PC-9 (cell line): ENCODE measurements at regions not wholly inside any gene's neighbourhood (a gene's known extent, or its start where the extent isn't known, plus 50 kb on each side); places are given as distances from the start of the nearest gene placed in this dataset.

ENCODE experiments used
- BruUV-seq: library from RNA; stranded (reverse); fragments of 400-500 nt; replicated peaks from 2 replicates; lab custom pipeline; 2021; lab: Mats Ljungman, UMichigan
- CTCF ChIA-PET: fragments of 300-600 bp; sonication (Branson Sonifier 250); formaldehyde crosslinking; loops from one replicate; lab custom pipeline; 2022; ENCODE audit warnings: antibody characterized with exemption; lab: Charles Lee
- POLR2A ChIA-PET: fragments of 300-600 bp; sonication (Branson Sonifier 250); formaldehyde crosslinking; loops from one replicate; lab custom pipeline; 2022; ENCODE audit warnings: antibody characterized with exemption; ENCODE audit not compliant: unreplicated experiment; lab: Charles Lee
- DNase-seq, 2 experiments: peaks; one replicate each; pipeline versions ENCODE4 v3.0.0 to v3.0.0-alpha.2; 2015 to 2022; ENCODE audit warnings: mixed read lengths in 1 of 2
- H2AFZ ChIP-seq: fragments of 200-600 bp; sonication (generic); 2 replicates; pipeline ENCODE4 v1.8.1; 2017; ENCODE audit warnings: antibody characterized with exemption
- H3F3A ChIP-seq: fragments of 200-600 bp; sonication (generic); 2 replicates; pipeline ENCODE4 v1.8.1; 2017; ENCODE audit warnings: antibody characterized with exemption, mild to moderate bottlenecking, low read depth; ENCODE audit not compliant: insufficient read depth
- H3K27ac ChIP-seq: fragments of 200-600 bp; sonication (generic); 2 replicates; pipeline ENCODE4 v1.6.1; 2016; ENCODE audit warnings: mixed run types
- H3K27me3 ChIP-seq: fragments of 200-600 bp; sonication (generic); 2 replicates; pipeline ENCODE4 v1.6.1; 2016; ENCODE audit warnings: low read depth, mixed run types; ENCODE audit not compliant: insufficient read depth
- H3K36me3 ChIP-seq: fragments of 200-600 bp; sonication (generic); 2 replicates; pipeline ENCODE4 v1.6.1; 2016; ENCODE audit warnings: low read depth, mixed run types
- H3K4me1 ChIP-seq: fragments of 200-600 bp; sonication (generic); replicated peaks from 2 replicates; pipeline ENCODE4 v1.6.1; 2016; ENCODE audit warnings: mixed run types; ENCODE audit not compliant: insufficient read depth
- H3K4me2 ChIP-seq: fragments of 200-600 bp; sonication (generic); 2 replicates; pipeline ENCODE4 v1.6.1; 2017; ENCODE audit warnings: mixed run types
- H3K4me3 ChIP-seq: fragments of 200-600 bp; sonication (generic); 2 replicates; pipeline ENCODE4 v1.6.1; 2016; ENCODE audit warnings: mixed run types
- H3K79me2 ChIP-seq: fragments of 200-600 bp; sonication (generic); 2 replicates; pipeline ENCODE4 v1.6.1; 2017; ENCODE audit warnings: low read depth, mixed run types
- H3K9me2 ChIP-seq: fragments of 200-600 bp; sonication (generic); 2 replicates; pipeline ENCODE4 v1.8.1; 2017; ENCODE audit warnings: mild to moderate bottlenecking; ENCODE audit not compliant: insufficient read depth
- H3K9me3 ChIP-seq: fragments of 200-600 bp; sonication (generic); 2 replicates; pipeline ENCODE4 v1.8.1; 2016; ENCODE audit warnings: low read depth; ENCODE audit not compliant: insufficient read depth
- H4K20me1 ChIP-seq: fragments of 200-600 bp; sonication (generic); 2 replicates; pipeline ENCODE4 v1.8.1; 2017; ENCODE audit not compliant: insufficient read depth
- CTCF ChIP-seq: fragments of 200-600 bp; sonication (generic); conservative IDR thresholded peaks from 2 replicates; pipeline ENCODE4 v1.6.1; 2017; ENCODE audit warnings: mixed run types, antibody characterized with exemption, mild to moderate bottlenecking, moderate library complexity
- EZH2 ChIP-seq: fragments of 200-600 bp; sonication (generic); IDR thresholded peaks from 2 replicates; pipeline ENCODE4 v1.8.0; 2017; ENCODE audit warnings: antibody characterized with exemption, low read depth
- intact Hi-C: fragments of 100-400 bp; cut with micrococcal nuclease; formaldehyde crosslinking; loops from one replicate; pipeline ENCODE4 v1.10.0; 2022; ENCODE audit not compliant: unreplicated experiment

GRCh38 chr3:110895054-110895453 lies 176.6 kb upstream of the NECTIN3 start:
- DNase-seq = no peak
- POLR2A ChIA-PET = no interaction called here

GRCh38 chr3:110897046-110897445 lies 174.6 kb upstream of the NECTIN3 start:
- Histone ChIP-seq H3K79me2 (no peaks in the 10 kb centered on the region), H3K9me2 (no peaks in the 10 kb centered on the region), H3K27ac (no peak overlapping the region), H2AFZ (no peak overlapping the region), H4K20me1 (no peaks in the 10 kb centered on the region), H3K36me3 (no peaks in the 10 kb centered on the region), H3K4me1 (no peaks in the 10 kb centered on the region), H3K4me2 (no peak overlapping the region), H3K9me3 (no peaks in the 10 kb centered on the region), H3K27me3 (no peaks in the 10 kb centered on the region), H3K4me3 (no peak overlapping the region), H3F3A (no peaks in the 10 kb centered on the region)
- ChIA-PET CTCF (no interaction called here), POLR2A (no interaction called here)
- intact Hi-C loops = no loop called here
- no TSS peak for BruUV-seq
- no peak for DNase-seq
- TF ChIP-seq CTCF (no peak), EZH2 (no peak)

More at GRCh38 chr3:110895054-110895453, 176.6 kb upstream of the NECTIN3 start:
- Histone ChIP-seq H3K9me2 (no peaks in the 10 kb centered on the region), H3K36me3 (no peaks in the 10 kb centered on the region), H3F3A (no peaks in the 10 kb centered on the region), H3K27ac (no peak overlapping the region), H3K79me2 (no peaks in the 10 kb centered on the region), H3K4me3 (no peak overlapping the region), H3K4me2 (no peak overlapping the region), H3K4me1 (no peaks in the 10 kb centered on the region), H4K20me1 (no peaks in the 10 kb centered on the region), H2AFZ (no peak overlapping the region), H3K27me3 (no peaks in the 10 kb centered on the region), H3K9me3 (no peaks in the 10 kb centered on the region)
- CTCF ChIA-PET = no interaction called here
- intact Hi-C loops = no loop called here
- BruUV-seq = no TSS peak
- no peak for TF ChIP-seq EZH2
- TF ChIP-seq CTCF = no peak

- no peaks in the 10 kb centered on the region for H3K36me3 ChIP-seq
- CTCF ChIA-PET = no interaction called here
- POLR2A ChIA-PET = no interaction called here
- H3K4me1 ChIP-seq = no peaks in the 10 kb centered on the region
- H3K79me2 ChIP-seq = no peaks in the 10 kb centered on the region
- H3K4me2 ChIP-seq = no peak overlapping the region
- BruUV-seq = no TSS peak
- H2AFZ ChIP-seq = no peak overlapping the region
- H3K9me2 ChIP-seq = no peaks in the 10 kb centered on the region
- TF ChIP-seq EZH2 = no peak
- intact Hi-C loops = no loop called here
- H3K9me3 ChIP-seq = no peaks in the 10 kb centered on the region
- no peak overlapping the region for H3K27ac ChIP-seq
- H3K4me3 ChIP-seq = no peak overlapping the region
- no peak for DNase-seq
- H4K20me1 ChIP-seq = no peaks in the 10 kb centered on the region
- no peaks in the 10 kb centered on the region for H3F3A ChIP-seq
- H3K27me3 ChIP-seq = no peaks in the 10 kb centered on the region
These were observed 171.0 kb upstream of the NECTIN3 start for GRCh38 chr3:110900576-110900975.

GRCh38 chr3:110901536-110901935 lies 170.1 kb upstream of the NECTIN3 start:
- TF ChIP-seq CTCF = no peak
- TF ChIP-seq EZH2 = no peak
- BruUV-seq = no TSS peak
- POLR2A ChIA-PET = no interaction called here

More at GRCh38 chr3:110901536-110901935, 170.1 kb upstream of the NECTIN3 start:
- Histone ChIP-seq H3K9me3 (no peaks in the 10 kb centered on the region), H3F3A (no peaks in the 10 kb centered on the region), H3K4me3 (no peak overlapping the region), H4K20me1 (no peaks in the 10 kb centered on the region), H3K4me2 (no peak overlapping the region), H3K36me3 (no peaks in the 10 kb centered on the region), H3K27ac (no peak overlapping the region), H3K9me2 (no peaks in the 10 kb centered on the region), H3K27me3 (no peaks in the 10 kb centered on the region), H3K79me2 (no peaks in the 10 kb centered on the region), H3K4me1 (no peaks in the 10 kb centered on the region), H2AFZ (no peak overlapping the region)
- intact Hi-C loops = no loop called here
- DNase-seq = no peak
- CTCF ChIA-PET = no interaction called here
